Endothelial cell of umbilical vein (primary cell): ENCODE measurements at regions not wholly inside any gene's neighbourhood (a gene's known extent, or its start where the extent isn't known, plus 50 kb on each side); places are given as distances from the start of the nearest gene placed in this dataset.

ENCODE experiments used
- BruUV-seq: library from RNA; stranded (reverse); fragments of 400-500 nt; replicated peaks from 2 replicates; lab custom pipeline; 2021; lab: Mats Ljungman, UMichigan
- CTCF ChIA-PET: fragments of 300-600, 350-600 bp; sonication (Branson Sonifier 250); formaldehyde crosslinking; loops from one replicate; lab custom pipeline; 2021; ENCODE audit warnings: antibody characterized with exemption, inconsistent platforms; lab: Charles Lee
- POLR2A ChIA-PET: fragments of 300-600, 350-600 bp; sonication (Branson Sonifier 250); formaldehyde crosslinking; loops from one replicate; lab custom pipeline; 2021; ENCODE audit warnings: antibody characterized with exemption, inconsistent platforms; lab: Charles Lee
- DNase-seq: peaks from one replicate; pipeline ENCODE4 v3.0.0-alpha.2; 2011; ENCODE audit warnings: low read depth, low spot score
- FAIRE-seq: peaks from 2 replicates; lab custom pipeline; 2011; peaks lifted over from hg19 to GRCh38; lab: Jason Lieb, UNC
- H2AFZ ChIP-seq: 2 replicates; pipeline ENCODE4 v1.6.0; 2012; ENCODE audit warnings: low read depth, low read length, control low read depth, inconsistent platforms
- H3K27ac ChIP-seq: 2 replicates; pipeline ENCODE4 v1.5.1; 2011; ENCODE audit warnings: low read depth, mild to moderate bottlenecking, control low read depth, low read length, moderate library complexity; ENCODE audit not compliant: insufficient read depth
- H3K27me3 ChIP-seq, 2 experiments: 2 replicates each; pipeline versions ENCODE4 v1.6.0 to v1.6.1; 2011; ENCODE audit warnings: low read length in 2 of 2, mixed read lengths in 1 of 2; ENCODE audit not compliant: control insufficient read depth in 2 of 2, insufficient read depth in 2 of 2
- H3K36me3 ChIP-seq, 2 experiments: 2 replicates in 1 of 2; 3 replicates in 1 of 2; pipeline ENCODE4 v1.5.1; 2011; ENCODE audit warnings: low read length in 2 of 2, mild to moderate bottlenecking in 1 of 2, moderate library complexity in 1 of 2; ENCODE audit not compliant: control insufficient read depth in 2 of 2, insufficient read depth in 2 of 2; ENCODE audit errors: extremely low read depth in 1 of 2
- H3K4me1 ChIP-seq: 3 replicates; pipeline ENCODE4 v1.5.1; 2011; ENCODE audit warnings: mild to moderate bottlenecking, low read length; ENCODE audit not compliant: control insufficient read depth, insufficient read depth; ENCODE audit errors: extremely low read depth
- H3K4me2 ChIP-seq: 2 replicates; pipeline ENCODE4 v1.6.1; 2011; ENCODE audit warnings: low read length, control low read depth, mixed read lengths; ENCODE audit not compliant: insufficient read depth
- H3K4me3 ChIP-seq, 3 experiments: fragments of 200-600 bp in 1 of 3; sonication (generic), shearing (Covaris generic) in 1 of 3; replicated peaks in 1 of 3; 2 replicates each; pipeline ENCODE4 v1.5.1; 2011 to 2016; ENCODE audit warnings: control low read depth in 3 of 3, low read length in 3 of 3, mild to moderate bottlenecking in 2 of 3, inconsistent platforms in 1 of 3, low read depth in 1 of 3, moderate library complexity in 1 of 3; ENCODE audit not compliant: insufficient read depth in 1 of 3
- H3K79me2 ChIP-seq: 2 replicates; pipeline ENCODE4 v1.6.0; 2012; ENCODE audit warnings: low read length, inconsistent platforms; ENCODE audit not compliant: control insufficient read depth, insufficient read depth
- H3K9ac ChIP-seq: replicated peaks from 2 replicates; pipeline ENCODE3; 2011; ENCODE audit warnings: low read length, control low read depth; ENCODE audit not compliant: insufficient read depth; ENCODE audit errors: extremely low read depth
- H3K9me1 ChIP-seq: replicated peaks from 3 replicates; pipeline ENCODE4 v1.6.0; 2011; ENCODE audit warnings: mild to moderate bottlenecking, low read length; ENCODE audit not compliant: control insufficient read depth, insufficient read depth; ENCODE audit errors: extremely low read depth
- H3K9me3 ChIP-seq: replicated peaks from 2 replicates; pipeline ENCODE4 v1.5.1; 2012; ENCODE audit warnings: low read length, inconsistent platforms; ENCODE audit not compliant: control insufficient read depth, insufficient read depth
- H4K20me1 ChIP-seq: replicated peaks from 2 replicates; pipeline ENCODE3; 2011; ENCODE audit warnings: mild to moderate bottlenecking, low read length; ENCODE audit not compliant: control insufficient read depth, insufficient read depth; ENCODE audit errors: extremely low read depth
- CTCF ChIP-seq, 2 donors: IDR thresholded peaks; 1 replicate in 1 of 2; 2 replicates in 1 of 2; pipeline ENCODE4 v1.5.1; 2011; ENCODE audit warnings: low read length in 2 of 2, mild to moderate bottlenecking in 2 of 2, moderate library complexity in 2 of 2, control low read depth in 1 of 2, inconsistent platforms in 1 of 2, low read depth in 1 of 2; ENCODE audit not compliant: insufficient read depth in 1 of 2; ENCODE audit errors: extremely low read depth in 1 of 2
- EZH2 ChIP-seq: IDR thresholded peaks from 2 replicates; pipeline ENCODE4 v1.6.1; 2012; ENCODE audit warnings: borderline replicate concordance, low read depth, mild to moderate bottlenecking, moderate library complexity, low read length, inconsistent platforms; ENCODE audit not compliant: severe bottlenecking
- FOS ChIP-seq: IDR thresholded peaks from 2 replicates; pipeline ENCODE4 v1.6.1; 2011; ENCODE audit warnings: mild to moderate bottlenecking, low read length, moderate library complexity, borderline replicate concordance; ENCODE audit not compliant: insufficient read depth
- GATA2 ChIP-seq: IDR thresholded peaks from 2 replicates; pipeline ENCODE4 v1.7.0; 2011; ENCODE audit warnings: low read depth, mild to moderate bottlenecking, moderate library complexity, mixed read lengths, low read length; ENCODE audit not compliant: insufficient read length, insufficient read depth
- JUN ChIP-seq: IDR thresholded peaks from 2 replicates; pipeline ENCODE4 v1.6.1; 2011; ENCODE audit warnings: borderline replicate concordance, low read depth; ENCODE audit not compliant: insufficient read length, insufficient read depth
- MAX ChIP-seq: IDR thresholded peaks from 2 replicates; pipeline ENCODE4 v1.6.1; 2011; ENCODE audit not compliant: insufficient read depth, insufficient read length
- MYC ChIP-seq: IDR thresholded peaks from one replicate; pipeline ENCODE4 v1.6.1; 2011; ENCODE audit warnings: mild to moderate bottlenecking, low read depth, low read length
- POLR2A ChIP-seq: IDR thresholded peaks from 2 replicates; pipeline ENCODE4 v1.6.1; 2012; ENCODE audit warnings: low read depth, mild to moderate bottlenecking, control low read depth, low read length
- POLR2AphosphoS5 ChIP-seq: IDR thresholded peaks from 2 replicates; pipeline ENCODE4 v1.6.1; 2012; ENCODE audit warnings: low read depth, mild to moderate bottlenecking, control low read depth, low read length, moderate library complexity; ENCODE audit not compliant: insufficient read depth
- dilution Hi-C: fragments of 300-500 bp; cut with MboI; formaldehyde crosslinking; loops from one replicate; pipeline ENCODE4 v1.15.0; 2019; ENCODE audit warnings: low sequenced_read_pairs; ENCODE audit not compliant: extremely low pct_ligation_motif_present
- intact Hi-C: fragments of 100-400 bp; cut with micrococcal nuclease; formaldehyde crosslinking; loops from one replicate; pipeline ENCODE4 v1.10.0; 2022

GRCh38 chr15:27674826-27675225 lies 424.3 kb downstream of the OCA2 start:
- no peak overlapping the region for H3K27ac ChIP-seq
- no peak for DNase-seq
- H3K9me3 ChIP-seq: peaks cover 11% of the 10 kb centered on the region
- H3K79me2 ChIP-seq: no peaks in the 10 kb centered on the region
- dilution Hi-C loops: no loop called here
- no peak for FAIRE-seq
- no peak overlapping the region for H3K4me2 ChIP-seq
- no peaks in the 10 kb centered on the region for H3K27me3 ChIP-seq
- H4K20me1 ChIP-seq: no peaks in the 10 kb centered on the region
- intact Hi-C loops: no loop called here
- no peak overlapping the region for H2AFZ ChIP-seq
- H3K9ac ChIP-seq: no peak overlapping the region
- POLR2A ChIA-PET: no interaction called here
- no peak overlapping the region for H3K4me3 ChIP-seq
- CTCF ChIA-PET: no interaction called here
- TF ChIP-seq GATA2: no peak
- TF ChIP-seq POLR2AphosphoS5: no peak
- TF ChIP-seq MYC: no peak
- no peak for TF ChIP-seq CTCF (IDR thresholded peaks at IDR 0.05; ENCODE audit: extremely low read depth in 1 of 2, insufficient read depth in 1 of 2, low read depth in 1 of 2, low read length in 2 of 2)
- TF ChIP-seq POLR2A: no peak
- TF ChIP-seq JUN: no peak
- no peak for TF ChIP-seq FOS
- no peak for TF ChIP-seq EZH2
- TF ChIP-seq MAX: no peak
- no peaks in the 10 kb centered on the region for H3K9me1 ChIP-seq
- H3K36me3 ChIP-seq: no peaks in the 10 kb centered on the region
- no TSS peak for BruUV-seq
- no peaks in the 10 kb centered on the region for H3K4me1 ChIP-seq
